RKO (cell line): ENCODE measurements at regions not wholly inside any gene's neighbourhood (a gene's known extent, or its start where the extent isn't known, plus 50 kb on each side); places are given as distances from the start of the nearest gene placed in this dataset.

ENCODE experiments used
- DNase-seq: peaks from one replicate; pipeline ENCODE4 v3.0.0-alpha.2; 2016; ENCODE audit warnings: low spot score

DNA sequence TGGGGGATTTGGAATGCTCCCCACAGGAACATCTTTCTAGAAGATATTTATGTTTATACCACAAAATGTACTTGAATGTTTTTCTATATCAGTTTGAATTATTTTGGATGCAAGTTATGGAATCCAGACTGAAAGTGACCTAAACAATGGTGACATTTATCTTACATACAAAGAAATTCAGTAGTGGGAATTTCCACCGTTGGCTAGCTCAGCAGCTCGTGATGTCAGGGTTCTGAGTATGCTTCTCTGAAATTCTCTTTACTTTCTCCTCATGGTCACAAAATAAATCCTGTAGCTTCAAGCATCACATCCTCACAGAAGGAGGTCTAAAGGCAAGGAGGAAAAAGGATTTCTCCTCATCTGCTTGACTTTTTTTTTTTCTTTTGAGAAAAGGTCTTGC is 105.3 kb downstream of the AKAIN1 start:
- DNase-seq: no peak

DNA sequence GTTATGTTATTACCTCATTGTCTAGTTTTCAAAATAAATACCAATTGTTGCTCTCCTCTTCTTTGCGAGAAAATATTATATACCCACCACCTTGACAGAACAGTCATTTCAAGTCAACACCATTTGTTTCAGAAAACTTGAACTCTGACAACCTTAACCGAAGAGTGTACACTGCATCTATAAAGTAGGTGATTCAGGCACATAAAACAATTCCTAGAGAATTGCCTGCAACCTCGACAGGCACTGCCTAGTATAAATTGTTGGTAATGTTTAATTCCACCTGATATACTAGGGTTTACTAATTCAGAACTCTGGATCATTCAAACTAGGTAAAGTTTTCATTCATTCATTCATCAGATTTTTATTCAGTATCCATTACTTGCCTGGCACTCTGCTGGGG is 121.8 kb downstream of the AKAIN1 start:
- no peak for DNase-seq

DNA sequence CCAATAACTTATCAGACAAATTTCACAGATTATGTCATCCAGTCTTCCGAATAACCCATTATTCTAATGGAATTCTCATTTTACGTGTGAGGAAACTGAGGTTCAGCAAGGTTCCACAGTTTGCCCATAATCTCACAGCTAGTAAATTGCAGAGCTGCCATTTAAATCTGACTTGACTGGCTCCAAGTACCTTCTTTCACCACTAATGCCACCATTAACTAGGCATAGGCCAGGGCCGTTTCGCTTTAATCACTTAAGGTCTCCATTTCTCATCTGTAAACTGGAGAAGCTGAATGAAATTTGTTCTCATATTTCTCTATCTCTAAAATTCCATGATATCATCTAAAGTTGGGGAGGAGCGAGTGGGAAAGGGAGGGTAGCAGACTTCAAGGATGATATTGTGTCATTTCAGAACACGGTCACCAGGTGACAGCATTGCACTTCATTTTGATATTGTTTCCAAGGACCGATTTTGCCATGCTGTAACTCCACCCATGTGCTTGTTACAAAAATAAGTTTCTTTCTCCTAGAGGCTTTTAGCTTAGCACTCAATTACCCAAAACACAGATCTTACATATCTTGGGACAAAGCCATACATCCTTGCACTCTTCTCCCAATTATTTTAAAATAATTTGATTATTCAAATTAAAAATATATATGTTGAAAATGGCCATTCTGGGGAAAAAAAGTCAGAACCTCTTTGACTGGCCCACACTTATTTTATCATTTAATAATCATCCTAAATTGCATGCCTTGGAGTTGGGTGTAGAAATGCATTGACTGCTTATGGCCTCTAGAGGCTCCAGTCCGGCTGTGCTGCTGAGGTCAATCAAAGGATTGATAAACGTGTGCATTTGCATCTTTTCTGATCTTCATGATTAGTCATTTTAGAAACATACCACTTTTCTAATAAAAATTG is 123.8 kb downstream of the AKAIN1 start:
- DNase-seq: peak; percentile 65

DNA sequence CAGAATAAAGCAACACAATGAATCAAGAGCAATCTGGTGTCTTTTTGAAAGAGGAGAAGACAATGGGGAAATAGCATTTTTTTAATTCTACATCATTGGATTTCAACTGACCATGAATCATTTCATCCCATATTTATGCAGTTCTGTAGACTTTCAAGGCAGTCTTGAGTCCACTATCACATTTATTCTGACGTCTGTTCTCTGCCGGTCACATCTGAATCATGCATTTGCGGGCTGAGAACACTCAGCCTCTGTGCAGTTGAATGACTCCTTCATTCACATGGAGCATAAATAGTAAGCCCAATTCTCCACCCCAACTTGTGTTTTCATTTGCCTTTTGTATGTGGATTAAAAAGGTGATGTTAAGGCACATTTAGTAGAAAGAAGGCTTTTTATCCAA is 128.2 kb downstream of the AKAIN1 start:
- DNase-seq: peak; percentile 20

DNA sequence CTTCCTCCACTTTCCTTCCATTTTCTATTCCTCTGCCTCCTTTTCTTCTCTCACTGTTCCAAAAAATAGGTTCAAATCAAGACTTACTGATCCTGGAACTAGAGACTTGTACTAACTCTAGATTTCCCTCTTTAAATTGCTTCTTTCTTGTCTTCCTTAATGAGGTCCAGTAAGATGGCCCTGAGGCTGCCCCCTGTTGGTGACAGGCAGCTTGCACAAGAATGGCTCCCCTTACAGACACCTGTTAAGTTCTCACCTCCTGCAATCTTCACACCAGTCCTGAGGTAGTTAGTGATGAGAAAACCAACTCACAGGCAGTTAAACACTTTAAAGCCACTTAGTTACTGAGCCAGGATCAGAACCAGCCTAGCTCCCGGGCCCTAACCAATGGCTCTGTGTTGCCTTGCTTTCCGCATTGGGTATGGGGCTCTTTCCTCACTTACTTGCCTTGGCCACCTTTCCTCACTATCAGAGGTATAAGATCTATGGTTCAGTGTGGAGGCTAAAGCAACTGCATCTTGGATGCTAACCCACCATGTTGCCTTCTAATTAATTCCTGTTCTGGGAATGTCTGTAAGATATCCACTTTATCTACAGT is 130.6 kb downstream of the AKAIN1 start:
- DNase-seq: no peak

DNA sequence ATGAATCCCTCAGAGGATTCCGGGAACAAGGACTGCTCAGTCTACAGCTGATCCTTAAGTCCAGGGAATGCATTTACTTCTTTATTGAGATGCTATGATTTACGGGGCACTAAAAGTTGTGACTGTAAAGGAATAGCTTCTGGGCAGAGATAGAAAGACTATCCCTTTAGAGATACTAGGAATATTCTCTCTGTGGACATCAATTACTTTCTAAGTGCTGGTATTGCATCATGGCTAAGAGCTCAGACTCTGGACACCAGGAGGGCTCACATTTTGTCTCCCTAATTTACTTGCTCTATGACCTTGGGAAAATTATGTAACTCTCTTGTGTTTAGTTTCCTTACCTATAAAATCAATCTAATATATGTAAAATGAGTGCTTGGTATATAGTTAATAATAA is 131.4 kb downstream of the AKAIN1 start:
- DNase-seq: no peak

DNA sequence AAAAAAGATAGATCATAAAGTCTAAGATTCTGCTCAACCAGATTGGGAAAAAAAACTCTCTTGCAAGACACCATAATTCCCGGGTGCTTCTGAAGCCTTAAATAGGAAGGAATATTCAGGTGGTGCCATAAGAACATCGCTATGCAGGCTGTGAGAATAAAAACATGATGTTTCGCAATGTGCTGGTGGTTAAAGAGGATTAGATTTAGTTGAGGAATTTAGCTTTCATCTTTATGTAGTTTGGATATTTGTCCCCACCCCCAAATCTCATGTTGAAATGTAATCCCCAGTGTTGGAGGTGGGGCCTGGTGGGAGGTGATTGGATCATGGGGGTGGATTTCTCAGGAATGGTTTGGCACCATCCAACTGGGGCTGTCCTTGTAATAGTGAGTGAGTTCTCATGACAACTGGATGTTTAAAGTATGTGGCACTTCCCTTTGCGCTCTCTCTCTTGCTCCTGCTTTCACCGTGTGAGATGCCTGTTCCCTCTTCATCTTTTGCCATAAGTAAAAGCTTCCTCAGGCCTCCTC is 132.2 kb downstream of the AKAIN1 start:
- DNase-seq: no peak

DNA sequence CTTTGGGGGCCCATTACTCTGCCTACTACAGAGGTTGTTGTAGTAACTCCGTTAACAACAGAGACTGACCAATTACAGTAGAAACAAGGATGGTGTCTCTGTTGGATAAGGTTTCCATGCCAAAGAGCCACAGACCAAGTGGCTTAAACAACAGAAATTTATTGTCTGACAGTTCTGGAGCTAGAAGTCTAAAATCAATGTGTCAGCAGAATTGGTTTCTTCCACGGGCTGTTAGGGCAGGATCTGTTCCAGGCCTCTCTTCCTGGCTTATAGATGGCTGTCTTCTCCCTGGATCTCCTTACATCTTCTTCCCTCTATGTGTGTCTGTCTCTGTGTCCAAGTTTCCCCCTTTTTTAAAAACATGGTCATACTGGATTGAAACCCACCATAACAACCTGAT is 135.3 kb downstream of the AKAIN1 start:
- DNase-seq: no peak

DNA sequence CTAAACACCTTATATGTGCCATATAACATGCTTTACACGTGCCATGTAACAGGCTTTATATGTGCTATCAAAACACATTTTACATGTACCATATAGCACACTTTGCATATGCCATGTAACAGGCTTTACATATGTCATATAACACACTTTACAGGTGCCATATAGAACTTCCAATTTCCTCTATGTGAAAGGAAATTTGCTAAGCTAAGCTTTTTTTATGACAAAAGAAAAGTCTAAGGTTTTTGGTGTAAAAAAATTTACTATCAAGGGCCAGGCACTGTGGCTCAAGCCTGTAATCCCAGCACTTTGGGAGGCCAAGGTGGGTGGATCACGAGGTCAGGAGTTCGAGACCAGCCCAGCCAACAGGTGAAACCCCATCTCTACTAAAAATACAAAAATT is 136.5 kb downstream of the AKAIN1 start:
- no peak for DNase-seq

DNA sequence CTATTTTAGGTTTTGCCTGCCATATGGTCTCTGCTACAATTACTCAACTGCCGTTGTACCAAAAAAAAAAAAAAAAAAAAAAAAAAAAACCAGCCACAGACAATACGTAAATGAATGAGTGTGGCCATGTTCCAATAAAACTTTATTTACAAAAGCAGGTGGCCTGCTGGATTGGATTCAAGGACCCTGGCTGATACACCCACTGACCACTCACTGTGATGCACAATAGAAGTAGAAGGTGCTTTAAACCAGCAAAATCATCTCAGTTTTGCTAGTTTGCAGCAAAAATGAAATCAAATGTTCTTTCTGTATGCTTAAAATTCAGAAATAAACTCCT is 137.4 kb downstream of the AKAIN1 start:
- DNase-seq: no peak

DNA sequence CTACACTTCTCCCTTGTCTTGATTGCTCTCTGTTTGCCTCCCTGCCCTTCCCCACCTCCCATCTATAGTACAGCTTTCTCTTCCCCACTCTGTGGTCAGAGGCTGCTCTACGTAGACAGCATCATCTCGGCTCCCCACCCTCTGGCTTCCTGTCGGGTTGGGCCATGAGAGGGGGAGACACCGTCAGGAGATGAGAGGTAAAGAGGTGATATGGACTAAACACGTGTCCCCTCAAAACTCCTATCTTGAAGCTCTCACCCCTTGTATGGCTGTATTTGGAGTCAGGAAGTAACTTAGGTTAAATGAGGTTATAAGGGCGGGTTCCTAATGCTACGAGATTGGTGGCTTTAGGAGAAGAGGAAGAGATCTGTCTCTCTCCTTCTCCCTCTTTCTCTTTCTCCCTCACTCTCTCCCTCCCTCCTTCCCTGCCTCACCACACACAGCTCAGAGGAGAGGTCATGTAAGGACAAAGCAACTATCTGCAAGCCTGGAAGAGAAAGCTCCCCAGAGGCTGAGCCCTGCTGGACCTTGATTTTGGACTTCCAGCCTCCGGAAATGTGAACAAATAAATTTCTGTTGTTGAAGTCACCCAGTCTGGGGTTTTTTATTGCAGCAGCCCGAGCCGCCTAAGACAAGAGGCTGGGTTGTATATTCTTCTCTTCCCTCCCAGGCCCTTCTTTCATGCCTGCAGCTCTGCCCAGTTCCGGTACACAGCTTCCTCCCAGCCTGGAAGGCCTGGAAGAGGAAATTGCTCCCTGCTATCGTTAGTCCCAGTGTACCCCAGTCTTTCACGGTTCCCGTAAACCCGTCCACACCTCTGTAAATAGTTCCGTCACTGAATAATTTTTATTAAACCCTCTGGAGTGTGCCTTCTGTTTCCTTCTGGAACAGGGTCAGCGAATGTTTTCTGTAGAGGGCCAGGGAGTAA is 138.0 kb downstream of the AKAIN1 start:
- no peak for DNase-seq

DNA sequence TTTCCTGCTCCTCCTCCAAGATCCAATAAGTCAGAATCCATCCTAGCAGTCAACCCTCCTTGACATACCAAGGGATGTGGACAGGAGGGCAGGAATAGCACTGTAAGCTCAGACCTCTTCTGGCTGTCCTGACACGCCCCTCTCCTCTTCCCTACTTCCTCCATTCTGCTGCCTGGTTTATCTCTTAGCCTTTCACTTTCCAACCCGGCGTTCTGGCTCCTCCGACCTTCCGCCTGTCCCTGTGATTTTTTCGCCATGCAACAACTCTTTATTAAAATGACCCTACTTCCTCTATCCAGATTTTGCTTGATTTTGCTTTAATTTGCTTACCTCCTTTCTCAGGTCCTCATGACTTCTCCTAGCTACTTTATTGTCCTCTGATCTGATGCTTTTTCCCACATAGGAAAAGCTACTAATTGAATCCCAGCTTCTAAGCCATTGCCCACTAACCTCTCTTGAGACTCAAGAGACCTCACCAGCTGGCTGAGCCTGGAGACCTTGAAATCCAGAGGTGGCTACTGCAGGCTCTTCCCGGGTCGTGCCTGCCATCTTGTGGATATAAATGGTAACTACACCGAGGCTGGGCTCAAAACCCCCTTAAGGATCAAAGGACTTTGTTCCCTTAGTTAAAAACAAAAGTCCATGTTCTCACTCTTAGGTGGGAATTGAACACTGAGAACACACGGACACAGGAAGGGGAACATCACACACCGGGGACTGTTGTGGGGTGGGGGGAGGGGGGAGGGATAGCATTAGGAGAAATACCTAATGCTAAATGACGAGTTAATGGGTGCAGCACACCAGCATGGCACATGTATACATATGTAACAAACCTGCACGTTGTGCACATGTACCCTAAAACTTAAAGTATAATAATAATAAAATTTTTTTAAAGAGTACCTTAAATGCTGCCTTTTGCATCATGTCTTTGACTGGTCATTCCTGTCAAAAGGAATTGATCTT is 139.4 kb downstream of the AKAIN1 start:
- peak; percentile 59 for DNase-seq

DNA sequence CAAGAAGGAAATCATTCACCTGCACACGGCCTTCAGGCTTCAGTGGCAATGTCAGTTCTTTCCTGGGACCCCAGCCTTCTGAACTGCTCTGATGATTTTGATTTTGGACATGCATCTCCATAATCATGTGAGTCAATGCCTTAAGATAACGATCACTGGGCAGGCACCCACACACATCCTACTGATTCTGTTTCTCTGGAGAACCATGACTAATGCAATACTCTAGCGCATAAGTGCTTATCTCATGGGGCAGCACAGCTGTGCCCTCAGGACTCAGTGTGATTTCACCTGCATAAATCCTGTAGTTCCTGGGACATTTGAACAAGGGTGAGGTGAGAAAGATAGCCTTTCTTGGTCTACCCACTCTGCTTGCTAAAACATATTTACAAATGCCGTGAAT is 144.6 kb downstream of the AKAIN1 start:
- peak; percentile 24 for DNase-seq

DNA sequence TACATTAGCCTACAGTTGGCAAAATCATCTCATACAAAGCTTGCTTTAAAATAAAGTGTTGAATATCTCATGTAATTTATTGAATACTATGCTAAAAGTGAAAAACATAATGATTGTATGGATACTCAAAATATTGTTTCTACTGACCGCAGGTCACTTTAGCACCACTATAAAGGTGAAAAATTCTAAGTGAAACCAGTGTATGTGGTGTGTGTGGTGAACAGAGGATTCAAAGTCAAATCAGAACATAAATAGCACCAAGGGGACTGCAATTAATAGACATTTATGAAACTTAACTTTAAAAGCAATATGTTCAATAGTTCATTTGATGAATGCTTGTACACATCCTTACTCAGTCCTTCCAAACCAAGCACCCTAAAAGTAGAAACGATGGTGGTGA is 145.8 kb downstream of the AKAIN1 start:
- DNase-seq: no peak

DNA sequence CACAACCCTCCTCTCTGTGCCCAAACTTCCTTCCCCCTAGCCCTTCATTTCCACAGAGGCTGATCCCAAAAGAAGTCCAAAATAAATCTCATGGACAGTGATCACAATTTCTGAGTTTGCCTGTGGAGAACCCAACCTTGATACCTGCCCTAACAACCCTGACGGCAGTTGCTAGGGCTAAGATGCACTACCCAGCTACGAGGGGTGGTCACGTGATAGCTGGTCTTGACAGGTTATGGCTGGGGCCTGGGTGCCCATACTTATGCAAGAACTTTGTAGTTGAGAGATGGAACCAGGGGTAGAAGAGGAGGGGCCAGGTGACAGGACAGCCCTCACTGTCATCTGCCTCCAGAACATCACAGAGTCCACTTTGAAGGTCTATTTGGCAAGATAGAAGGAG is 147.9 kb downstream of the AKAIN1 start:
- DNase-seq: no peak

DNA sequence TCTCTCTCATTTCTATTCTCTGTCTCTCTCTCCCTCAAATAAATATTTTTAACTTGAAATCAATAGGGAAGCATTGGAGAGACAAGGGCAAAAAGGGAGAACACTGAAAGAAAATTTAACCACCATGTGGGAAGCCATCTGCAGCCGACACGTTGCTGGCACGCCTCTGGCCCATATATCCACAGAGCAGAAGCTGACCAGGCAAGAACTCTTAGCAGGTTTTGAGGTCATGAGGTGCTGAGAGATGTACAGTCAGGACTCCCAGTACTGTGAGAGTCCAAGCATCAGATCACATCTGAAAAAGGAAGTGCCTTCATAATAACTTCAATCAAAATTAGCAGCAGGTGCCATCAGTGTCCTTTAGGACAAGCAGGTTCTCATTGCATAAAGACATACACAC is 156.6 kb downstream of the AKAIN1 start:
- no peak for DNase-seq

DNA sequence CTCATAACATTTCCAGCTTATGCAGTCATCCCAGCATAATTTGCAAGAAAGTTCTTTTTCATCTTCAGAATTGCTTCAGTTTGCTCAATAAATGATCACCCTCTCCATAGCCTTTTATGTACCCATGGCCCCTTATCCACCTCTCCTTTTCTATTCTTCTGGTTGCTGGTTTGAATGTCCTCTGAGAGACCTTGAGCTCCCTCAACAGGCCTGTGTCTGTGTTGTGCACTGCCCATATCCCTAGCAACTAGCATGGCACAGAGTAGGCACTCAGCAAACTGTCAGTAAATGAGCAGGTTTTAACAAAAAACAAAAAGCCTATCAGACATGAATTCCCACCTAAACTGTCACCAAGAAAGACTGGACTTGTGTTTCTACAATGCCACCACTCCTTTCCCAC is 160.5 kb downstream of the AKAIN1 start:
- DNase-seq: no peak

DNA sequence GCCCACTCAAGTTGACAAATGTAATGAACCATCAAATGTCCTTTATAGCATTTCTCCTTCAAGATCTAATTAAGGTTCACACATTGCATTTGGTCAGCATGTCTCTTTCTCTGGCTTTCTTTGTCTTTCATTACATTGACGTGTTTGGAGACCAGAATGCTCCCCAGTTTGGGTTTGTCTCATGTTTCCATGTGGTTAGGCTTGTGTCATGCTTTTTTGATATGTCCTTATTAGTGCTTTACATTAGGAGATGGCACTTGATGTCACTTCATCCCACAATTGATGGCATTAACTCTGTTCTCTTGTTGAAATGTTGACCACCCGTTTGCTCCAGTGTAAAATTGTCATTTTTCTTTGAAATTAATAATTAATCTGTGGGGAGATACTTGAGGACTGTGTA is 165.8 kb downstream of the AKAIN1 start:
- no peak for DNase-seq

DNA sequence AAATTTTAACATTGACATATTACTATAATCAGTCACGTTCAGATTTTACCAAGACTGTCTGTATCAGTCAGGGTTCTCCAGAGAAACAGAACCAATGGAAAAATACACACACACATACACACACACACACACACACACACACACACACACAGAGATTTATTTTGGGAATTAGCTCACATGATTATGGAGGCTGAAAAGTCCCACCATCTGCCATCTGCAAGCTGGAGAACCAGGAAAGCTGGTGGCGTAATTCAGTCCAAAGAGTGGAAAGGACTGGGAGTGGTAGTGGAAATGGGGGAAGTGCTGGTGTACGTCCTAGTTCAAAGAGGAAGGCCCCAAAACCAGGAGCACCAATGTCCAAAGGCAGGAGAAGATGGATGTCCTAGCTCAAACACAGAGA is 166.4 kb downstream of the AKAIN1 start:
- no peak for DNase-seq

DNA sequence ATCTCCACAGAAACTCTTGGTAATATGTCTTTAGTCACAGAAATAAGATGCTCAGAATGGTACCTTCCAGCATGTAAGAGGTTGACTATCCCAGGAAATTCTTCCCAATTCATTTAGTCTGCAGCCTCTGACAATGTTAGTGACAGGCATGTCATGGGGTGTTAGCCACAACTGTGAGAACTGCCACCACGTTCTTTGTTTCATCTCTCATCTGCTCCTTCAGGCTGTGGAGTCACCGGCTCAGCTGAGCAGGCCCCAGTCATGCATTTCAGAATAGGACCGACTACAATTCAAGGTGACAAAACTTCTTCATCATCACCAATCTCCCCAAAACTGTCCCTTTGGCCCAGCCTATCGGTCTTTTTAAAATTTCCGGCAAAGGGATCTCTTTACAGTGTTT is 167.5 kb downstream of the AKAIN1 start:
- no peak for DNase-seq

DNA sequence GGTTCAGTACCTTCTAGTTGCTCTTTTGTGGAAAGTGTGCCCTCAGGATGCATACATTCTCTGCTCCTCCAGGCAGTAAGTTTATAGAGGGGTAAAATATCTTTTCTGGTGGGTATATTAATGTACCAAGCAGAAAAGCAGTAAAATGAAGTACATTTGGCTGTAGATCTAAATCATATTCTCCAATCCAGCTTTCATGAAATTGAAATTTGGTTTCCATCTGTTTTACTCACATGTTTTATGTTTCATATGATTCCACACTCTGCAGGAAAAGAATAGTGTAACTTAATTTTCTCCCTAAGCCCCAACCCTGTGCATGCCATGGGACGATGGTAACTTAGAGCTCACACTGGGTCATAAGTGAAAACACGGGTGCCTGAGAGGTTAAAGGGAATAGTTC is 172.3 kb downstream of the AKAIN1 start:
- DNase-seq: no peak
